B cell (primary cell): ENCODE measurements at regions not wholly inside any gene's neighbourhood (a gene's known extent, or its start where the extent isn't known, plus 50 kb on each side); places are given as distances from the start of the nearest gene placed in this dataset.

Experiments
- ATAC-seq: fragments of 200-7000 bp; cut with Tn5 transposase; one replicate; pipeline ENCODE4 v1.10.0; 2021; ENCODE audit warnings: low read depth, mild to moderate bottlenecking, moderate number of reproducible peaks, moderate library complexity
- CTCF ChIA-PET: fragments of 350-600 bp; sonication (Branson Sonifier 250); formaldehyde crosslinking; loops from one replicate; lab custom pipeline; 2021; ENCODE audit warnings: antibody characterized with exemption, inconsistent platforms; lab: Charles Lee
- POLR2A ChIA-PET: fragments of 350-600 bp; sonication (Branson Sonifier 250); formaldehyde crosslinking; loops from one replicate; lab custom pipeline; 2021; ENCODE audit warnings: antibody characterized with exemption; lab: Charles Lee
- DNase-seq: peaks from one replicate; pipeline ENCODE4 v3.0.0; 2013
- H2AFZ ChIP-seq: 2 replicates; pipeline ENCODE4 v1.6.1; 2012; ENCODE audit warnings: mild to moderate bottlenecking, low read depth, low read length; ENCODE audit not compliant: insufficient read depth, poor library complexity, severe bottlenecking
- H3K27ac ChIP-seq, 2 donors: 1 replicate in 1 of 2; 2 replicates in 1 of 2; pipeline ENCODE4 v1.5.1; 2012 to 2013; ENCODE audit warnings: low read length in 2 of 2, mild to moderate bottlenecking in 2 of 2, moderate library complexity in 1 of 2
- H3K27me3 ChIP-seq, 4 experiments: fragments of 200-600 bp in 1 of 4; sonication (generic) in 1 of 4; replicated peaks in 1 of 4; 1 replicate in 2 of 4; 2 replicates in 2 of 4; pipeline versions ENCODE4 v1.6.1 to v1.7.0; 2013 to 2016; ENCODE audit warnings: low read length in 3 of 4, mild to moderate bottlenecking in 2 of 4, mixed read lengths in 1 of 4, moderate library complexity in 1 of 4; ENCODE audit not compliant: insufficient read depth in 4 of 4, control insufficient read depth in 3 of 4; ENCODE audit errors: control extremely low read depth in 1 of 4
- H3K36me3 ChIP-seq, 2 experiments: replicated peaks in 1 of 2; 1 replicate in 1 of 2; 2 replicates in 1 of 2; pipeline versions ENCODE4 v1.6.1 to v1.7.1; 2013; ENCODE audit warnings: low read length in 1 of 2; ENCODE audit not compliant: insufficient read depth in 2 of 2, control insufficient read depth in 1 of 2; ENCODE audit errors: control extremely low read depth in 1 of 2, extremely low read depth in 1 of 2
- H3K4me1 ChIP-seq, 2 donors: fragments of 200-600 bp in 1 of 2; sonication (generic) in 1 of 2; 1 replicate in 1 of 2; 2 replicates in 1 of 2; pipeline versions ENCODE4 v1.5.1 to v1.6.1; 2013 to 2017; ENCODE audit warnings: low read length in 2 of 2; ENCODE audit not compliant: control insufficient read depth in 2 of 2, insufficient read depth in 2 of 2
- H3K4me2 ChIP-seq: replicated peaks from 2 replicates; pipeline ENCODE3; 2012; ENCODE audit warnings: mild to moderate bottlenecking, low read depth, low read length; ENCODE audit not compliant: poor library complexity, severe bottlenecking
- H3K4me3 ChIP-seq, 5 experiments: fragments of 200-600 bp in 1 of 5; sonication (generic) in 1 of 5; 1 replicate in 3 of 5; 2 replicates in 2 of 5; pipeline versions ENCODE4 v1.5.1 to v1.7.0; 2011 to 2016; ENCODE audit warnings: low read length in 4 of 5, mild to moderate bottlenecking in 4 of 5, low read depth in 2 of 5, control low read depth in 1 of 5, moderate library complexity in 1 of 5; ENCODE audit not compliant: insufficient read depth in 1 of 5; ENCODE audit errors: control extremely low read depth in 1 of 5, extremely low read depth in 1 of 5
- H3K79me2 ChIP-seq: fragments of 200-600 bp; sonication (generic); one replicate; pipeline ENCODE4 v1.6.0; 2016; ENCODE audit warnings: low read length; ENCODE audit not compliant: control insufficient read depth, insufficient read depth
- H3K9ac ChIP-seq: fragments of 200-600 bp; sonication (generic); 2 replicates; pipeline ENCODE4 v1.6.1; 2017; ENCODE audit warnings: mild to moderate bottlenecking, low read length, moderate library complexity
- H3K9me3 ChIP-seq, 3 donors: one replicate each; pipeline versions ENCODE4 v1.6.1 to v1.7.1; 2013; ENCODE audit warnings: low read length in 2 of 3; ENCODE audit not compliant: control insufficient read depth in 2 of 3, insufficient read depth in 1 of 3; ENCODE audit errors: control extremely low read depth in 1 of 3
- H4K20me1 ChIP-seq: 2 replicates; pipeline ENCODE4 v1.6.0; 2012; ENCODE audit warnings: mild to moderate bottlenecking, low read length; ENCODE audit not compliant: insufficient read depth, control insufficient read depth, poor library complexity, severe bottlenecking
- H3K27ac Mint-ChIP-seq: one replicate; pipeline ENCODE4 v1.8.0; 2021; ENCODE audit warnings: mixed read lengths
- H3K27me3 Mint-ChIP-seq: one replicate; pipeline ENCODE4 v1.8.0; 2021; ENCODE audit warnings: mixed read lengths
- H3K4me1 Mint-ChIP-seq: one replicate; pipeline ENCODE4 v1.8.0; 2021; ENCODE audit warnings: mixed read lengths
- H3K4me3 Mint-ChIP-seq: one replicate; pipeline ENCODE4 v1.8.0; 2021; ENCODE audit warnings: mixed read lengths
- H3K9me3 Mint-ChIP-seq: one replicate; pipeline ENCODE4 v1.8.0; 2022; ENCODE audit warnings: mixed read lengths; ENCODE audit not compliant: insufficient read depth
- EZH2 ChIP-seq: IDR thresholded peaks from 2 replicates; pipeline ENCODE4 v1.6.1; 2012; ENCODE audit warnings: borderline replicate concordance, low read depth, mild to moderate bottlenecking, moderate library complexity, low read length; ENCODE audit not compliant: insufficient read depth, poor library complexity, severe bottlenecking
- WGBS: methylation state at CpG from one replicate; pipeline ENCODE4 v1.1.5; 2013; ENCODE audit warnings: missing lambda C conversion rate; ENCODE audit not compliant: insufficient coverage; 5-methylcytosine and 5-hydroxymethylcytosine counted together
- intact Hi-C: fragments of 100-400 bp; cut with micrococcal nuclease; formaldehyde crosslinking; loops from one replicate; pipeline ENCODE4 v1.10.0; 2022
- TF ChIP-seq, protein P1 (sequence below): fragments of 200-600 bp; IDR thresholded peaks from one replicate; pipeline ENCODE4 v1.8.0; 2022; ENCODE audit warnings: antibody characterized with exemption, mild to moderate bottlenecking

DNA sequence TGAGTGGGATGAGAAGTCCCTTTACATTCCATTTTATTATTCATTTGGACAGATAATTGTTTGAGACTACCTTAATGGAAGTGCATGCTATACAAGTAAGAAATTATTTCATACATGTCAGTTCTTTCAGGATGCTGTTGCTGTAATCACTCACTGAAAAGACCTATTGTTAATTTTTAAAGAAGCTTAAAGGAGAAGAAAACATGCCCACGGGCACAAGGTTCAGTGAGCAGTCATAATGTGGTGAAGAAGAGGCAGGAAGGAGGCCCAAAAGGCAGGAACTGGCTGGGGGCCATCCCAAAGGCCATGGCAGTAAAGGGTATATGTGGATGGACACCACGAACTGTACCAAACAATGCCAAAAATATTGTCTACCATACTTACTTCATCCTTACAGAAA is 206.0 kb downstream of the LYPLAL1 start:
- no peaks in the 10 kb centered on the region for H3K9me3 Mint-ChIP-seq
- Histone ChIP-seq H2AFZ (no peak overlapping the region), H3K4me3 (no peak overlapping the region), H3K79me2 (no peaks in the 10 kb centered on the region), H3K36me3 (no peaks in the 10 kb centered on the region), H3K4me2 (no peak overlapping the region), H3K9ac (no peak overlapping the region), H3K9me3 (no peaks in the 10 kb centered on the region), H3K4me1 (no peaks in the 10 kb centered on the region), H3K27me3 (no peaks in the 10 kb centered on the region), H4K20me1 (no peaks in the 10 kb centered on the region), H3K27ac (no peak overlapping the region)
- TF ChIP-seq, protein P1, sequence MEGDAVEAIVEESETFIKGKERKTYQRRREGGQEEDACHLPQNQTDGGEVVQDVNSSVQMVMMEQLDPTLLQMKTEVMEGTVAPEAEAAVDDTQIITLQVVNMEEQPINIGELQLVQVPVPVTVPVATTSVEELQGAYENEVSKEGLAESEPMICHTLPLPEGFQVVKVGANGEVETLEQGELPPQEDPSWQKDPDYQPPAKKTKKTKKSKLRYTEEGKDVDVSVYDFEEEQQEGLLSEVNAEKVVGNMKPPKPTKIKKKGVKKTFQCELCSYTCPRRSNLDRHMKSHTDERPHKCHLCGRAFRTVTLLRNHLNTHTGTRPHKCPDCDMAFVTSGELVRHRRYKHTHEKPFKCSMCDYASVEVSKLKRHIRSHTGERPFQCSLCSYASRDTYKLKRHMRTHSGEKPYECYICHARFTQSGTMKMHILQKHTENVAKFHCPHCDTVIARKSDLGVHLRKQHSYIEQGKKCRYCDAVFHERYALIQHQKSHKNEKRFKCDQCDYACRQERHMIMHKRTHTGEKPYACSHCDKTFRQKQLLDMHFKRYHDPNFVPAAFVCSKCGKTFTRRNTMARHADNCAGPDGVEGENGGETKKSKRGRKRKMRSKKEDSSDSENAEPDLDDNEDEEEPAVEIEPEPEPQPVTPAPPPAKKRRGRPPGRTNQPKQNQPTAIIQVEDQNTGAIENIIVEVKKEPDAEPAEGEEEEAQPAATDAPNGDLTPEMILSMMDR, result no peak
- TF ChIP-seq EZH2, result no peak
- DNase-seq, result no peak
- no peak for ATAC-seq
- ChIA-PET CTCF (no interaction called here), POLR2A (no interaction called here)
- no CpG with 5 or more reads among the region's 2 CpGs for WGBS
- intact Hi-C loops, result loop anchor here (10.0 kb wide), 1 partner anchor 315 kb away; no protein-coding TSS in a partner anchor
- no peak overlapping the region for H3K4me3 Mint-ChIP-seq
- no peak overlapping the region for H3K27ac Mint-ChIP-seq
- H3K4me1 Mint-ChIP-seq, result no peaks in the 10 kb centered on the region
- no peaks in the 10 kb centered on the region for H3K27me3 Mint-ChIP-seq

DNA sequence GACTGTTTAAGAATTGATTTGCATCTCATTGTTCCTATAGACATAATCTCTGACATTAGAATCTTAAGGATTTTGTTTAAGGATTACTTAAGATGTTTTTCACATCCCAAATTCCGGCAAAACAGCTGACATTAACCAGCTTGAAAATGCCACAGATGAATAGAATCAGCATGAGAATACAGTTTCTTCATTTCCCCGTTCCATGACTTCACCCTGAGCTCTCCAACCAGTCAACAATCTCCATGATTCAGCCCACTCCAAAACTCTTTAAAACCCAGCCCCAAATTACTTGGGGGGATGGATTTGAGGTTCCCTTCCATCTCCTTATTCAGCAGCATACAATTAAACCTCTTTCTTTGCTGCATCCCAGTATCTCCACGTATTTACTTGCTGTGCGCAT is 201.0 kb downstream of the LYPLAL1 start:
- no peak overlapping the region for H3K9ac ChIP-seq
- H3K79me2 ChIP-seq, result no peaks in the 10 kb centered on the region
- CTCF ChIA-PET, result interaction anchor here (1.3 kb wide), 1 partner anchor 13 kb away, joined by 3 read pairs; no protein-coding TSS in a partner anchor
- intact Hi-C loops, result no loop called here
- no CpG with 5 or more reads among the region's 4 CpGs for WGBS
- no peak for ATAC-seq
- H3K9me3 Mint-ChIP-seq, result no peaks in the 10 kb centered on the region
- no peaks in the 10 kb centered on the region for H3K4me1 ChIP-seq
- no peak for DNase-seq
- H2AFZ ChIP-seq, result no peak overlapping the region
- H3K9me3 ChIP-seq, result no peaks in the 10 kb centered on the region
- no peak overlapping the region for H3K4me3 Mint-ChIP-seq
- H3K36me3 ChIP-seq, result no peaks in the 10 kb centered on the region
- POLR2A ChIA-PET, result no interaction called here
- no peak overlapping the region for H3K4me2 ChIP-seq
- no peak overlapping the region for H3K27ac Mint-ChIP-seq
- no peak overlapping the region for H3K27ac ChIP-seq
- no peaks in the 10 kb centered on the region for H3K27me3 Mint-ChIP-seq
- H4K20me1 ChIP-seq, result no peaks in the 10 kb centered on the region
- no peaks in the 10 kb centered on the region for H3K27me3 ChIP-seq
- no peaks in the 10 kb centered on the region for H3K4me1 Mint-ChIP-seq
- no peak for TF ChIP-seq EZH2
- TF ChIP-seq, protein P1, result no peak
- H3K4me3 ChIP-seq, result no peak overlapping the region
